PFSK-1 (cell line): ENCODE measurements at regions not wholly inside any gene's neighbourhood (a gene's known extent, or its start where the extent isn't known, plus 50 kb on each side); places are given as distances from the start of the nearest gene placed in this dataset.

Source experiments
- POLR2AphosphoS5 ChIP-seq: IDR thresholded peaks from 2 replicates; pipeline ENCODE4 v1.6.1; 2012; ENCODE audit warnings: low read depth, mild to moderate bottlenecking, control low read depth, low read length, moderate library complexity
- REST ChIP-seq, 2 experiments: IDR thresholded peaks; 2 replicates each; pipeline versions ENCODE4 v1.6.1 to v1.8.0; 2011 to 2012; ENCODE audit warnings: low read depth in 2 of 2, low read length in 2 of 2, control low read depth in 1 of 2, inconsistent platforms in 1 of 2, mild to moderate bottlenecking in 1 of 2, moderate library complexity in 1 of 2; ENCODE audit not compliant: insufficient read depth in 1 of 2
- SIN3A ChIP-seq: IDR thresholded peaks from 2 replicates; pipeline ENCODE4 v1.6.1; 2012; ENCODE audit warnings: mild to moderate bottlenecking, low read length, moderate library complexity, borderline replicate concordance; ENCODE audit not compliant: insufficient read depth
- TAF1 ChIP-seq: IDR thresholded peaks from 2 replicates; pipeline ENCODE4 v1.6.1; 2012; ENCODE audit warnings: low read length, control low read depth, borderline replicate concordance; ENCODE audit not compliant: insufficient read depth

GRCh38 chr5:125134216-125135081 lies 388.0 kb upstream of the ZNF608 start:
- no peak for TF ChIP-seq REST (IDR thresholded peaks at IDR 0.05; ENCODE audit: insufficient read depth in 1 of 2, low read depth in 2 of 2, low read length in 2 of 2)
- no peak for TF ChIP-seq POLR2AphosphoS5
- no peak for TF ChIP-seq TAF1
- no peak for TF ChIP-seq SIN3A
